ENCODE measurements at regions not wholly inside any gene's neighbourhood (a gene's known extent, or its start where the extent isn't known, plus 50 kb on each side); places are given as distances from the start of the nearest gene placed in this dataset.

DNA sequence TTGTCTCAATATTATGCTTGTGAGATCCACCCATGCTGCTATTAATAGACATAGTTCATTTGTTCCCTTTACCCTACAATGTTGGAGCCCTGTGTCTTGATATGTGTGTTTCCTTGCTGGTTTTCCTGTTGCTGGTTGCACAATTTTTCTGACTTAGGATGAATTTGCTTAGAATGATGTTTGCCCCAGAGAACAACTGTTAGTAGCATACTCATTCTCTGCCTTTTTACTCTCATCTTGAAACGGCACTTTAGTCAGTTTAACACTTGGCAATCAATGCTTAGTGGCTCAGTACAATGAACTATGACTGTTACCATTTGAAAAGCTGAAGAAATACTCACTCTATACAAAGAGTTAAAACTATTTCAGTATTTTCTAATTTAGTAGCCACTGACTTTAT lies 158.8 kb upstream of the NDST4 start:
- TF ChIP-seq, protein P1, sequence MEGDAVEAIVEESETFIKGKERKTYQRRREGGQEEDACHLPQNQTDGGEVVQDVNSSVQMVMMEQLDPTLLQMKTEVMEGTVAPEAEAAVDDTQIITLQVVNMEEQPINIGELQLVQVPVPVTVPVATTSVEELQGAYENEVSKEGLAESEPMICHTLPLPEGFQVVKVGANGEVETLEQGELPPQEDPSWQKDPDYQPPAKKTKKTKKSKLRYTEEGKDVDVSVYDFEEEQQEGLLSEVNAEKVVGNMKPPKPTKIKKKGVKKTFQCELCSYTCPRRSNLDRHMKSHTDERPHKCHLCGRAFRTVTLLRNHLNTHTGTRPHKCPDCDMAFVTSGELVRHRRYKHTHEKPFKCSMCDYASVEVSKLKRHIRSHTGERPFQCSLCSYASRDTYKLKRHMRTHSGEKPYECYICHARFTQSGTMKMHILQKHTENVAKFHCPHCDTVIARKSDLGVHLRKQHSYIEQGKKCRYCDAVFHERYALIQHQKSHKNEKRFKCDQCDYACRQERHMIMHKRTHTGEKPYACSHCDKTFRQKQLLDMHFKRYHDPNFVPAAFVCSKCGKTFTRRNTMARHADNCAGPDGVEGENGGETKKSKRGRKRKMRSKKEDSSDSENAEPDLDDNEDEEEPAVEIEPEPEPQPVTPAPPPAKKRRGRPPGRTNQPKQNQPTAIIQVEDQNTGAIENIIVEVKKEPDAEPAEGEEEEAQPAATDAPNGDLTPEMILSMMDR (IDR thresholded peaks at IDR 0.05; ENCODE audit: insufficient read depth, low read length) = no peak
- H3K4me3 ChIP-seq (ENCODE audit: low read depth, low read length) = no peak overlapping the region
- DNase-seq (ENCODE audit: low read depth) = no peak

DNA sequence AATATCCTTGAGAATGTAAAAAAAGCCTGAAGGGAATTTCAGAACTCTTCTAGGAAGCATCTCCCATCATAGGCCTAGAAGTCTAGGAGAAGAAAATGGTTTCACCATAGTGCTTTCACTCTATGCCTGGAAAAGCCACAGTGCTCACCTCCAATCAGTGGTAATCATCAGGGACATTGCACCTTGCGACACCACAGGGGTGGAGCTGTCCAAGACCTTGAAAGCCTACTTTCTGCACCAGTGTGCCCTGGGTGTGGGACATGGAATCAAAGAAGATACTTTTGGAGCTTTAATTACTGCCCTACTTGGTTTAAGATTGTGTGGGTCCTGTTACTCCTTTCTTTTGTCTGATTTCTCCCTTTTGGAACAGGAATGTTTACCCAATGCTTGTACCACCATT lies 146.8 kb upstream of the NDST4 start:
- TF ChIP-seq, protein P1 (IDR thresholded peaks at IDR 0.05; ENCODE audit: insufficient read depth, low read length) = no peak
- no peak for DNase-seq (ENCODE audit: low read depth)
- H3K4me3 ChIP-seq (ENCODE audit: low read depth, low read length) = no peak overlapping the region

DNA sequence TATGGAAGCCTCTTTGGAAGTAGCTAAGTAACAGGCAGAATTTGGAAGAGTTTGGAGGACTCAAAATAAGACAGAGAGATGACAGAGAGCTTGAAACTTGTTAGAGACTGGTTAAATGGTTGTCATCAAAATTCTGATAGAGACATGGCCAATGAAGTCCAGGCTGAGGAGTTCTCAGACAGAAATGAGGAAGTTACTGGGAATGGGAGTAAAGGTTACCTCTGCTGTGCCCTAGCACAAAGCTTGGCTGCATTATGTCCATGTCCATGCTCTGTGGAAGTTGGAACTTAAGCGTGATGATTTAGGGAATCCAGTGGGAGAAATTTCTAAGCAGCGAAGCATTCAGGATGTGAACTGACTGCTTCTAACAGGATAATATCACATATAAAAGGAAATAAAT lies 146.2 kb upstream of the NDST4 start:
- no peak for DNase-seq (ENCODE audit: low read depth)
- TF ChIP-seq, protein P1 (IDR thresholded peaks at IDR 0.05; ENCODE audit: insufficient read depth, low read length) = no peak
- H3K4me3 ChIP-seq (ENCODE audit: low read depth, low read length) = no peak overlapping the region

DNA sequence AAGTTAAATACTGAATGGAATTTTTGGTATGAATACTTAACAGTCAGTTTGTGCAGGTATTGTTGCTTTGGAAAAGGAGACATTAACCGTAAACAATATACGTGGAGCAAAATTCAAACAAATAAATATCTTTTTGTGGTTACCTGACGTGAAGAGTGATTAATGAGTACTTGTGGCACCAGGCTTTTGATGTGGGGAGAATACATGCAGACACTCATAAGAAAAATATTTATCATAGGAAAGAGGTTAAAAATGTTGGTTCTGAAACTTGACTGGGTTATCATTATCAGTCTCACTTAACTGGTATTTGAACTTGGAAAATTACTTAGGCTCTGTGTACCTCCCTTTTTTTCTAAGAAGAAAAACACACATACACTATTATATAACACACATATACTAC lies 136.4 kb upstream of the NDST4 start:
- no peak for DNase-seq (ENCODE audit: low read depth)

DNA sequence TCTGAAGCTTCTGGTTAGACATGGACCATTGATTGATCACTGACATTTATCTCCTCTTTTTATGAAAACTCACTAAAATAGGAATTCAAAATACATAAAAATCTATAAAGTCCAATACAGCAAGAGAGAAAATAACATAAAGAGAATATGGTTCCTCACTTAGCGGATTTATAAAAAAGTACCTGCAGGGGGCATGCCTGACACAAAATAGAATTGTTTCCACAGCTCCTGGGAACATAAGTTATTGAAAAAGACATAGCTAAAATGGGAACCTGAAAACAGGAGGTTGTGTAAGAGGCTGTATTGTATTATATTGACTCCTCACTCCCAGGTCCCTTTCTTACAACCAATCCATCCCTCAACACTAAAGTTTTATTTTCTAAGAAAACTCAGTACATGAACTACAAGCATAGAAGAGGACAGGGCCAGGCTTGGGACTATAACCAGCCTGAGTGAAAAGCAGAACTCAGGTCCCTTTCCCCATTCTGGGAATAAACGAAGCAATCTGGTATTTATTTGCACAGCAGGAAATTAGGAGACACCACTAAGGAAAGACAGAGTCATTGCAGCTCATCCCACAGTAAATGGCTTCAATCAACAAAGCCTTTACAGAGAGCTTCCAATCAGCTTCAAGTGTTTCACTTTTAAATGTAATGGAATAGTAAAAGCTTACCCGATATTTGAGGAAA lies 121.1 kb upstream of the NDST4 start:
- no peak overlapping the region for H3K4me3 ChIP-seq (ENCODE audit: low read depth, low read length)
- DNase-seq (ENCODE audit: low read depth) = no peak
- TF ChIP-seq, protein P1 (IDR thresholded peaks at IDR 0.05; ENCODE audit: insufficient read depth, low read length) = no peak

More for the DNA sequence above, 136.4 kb upstream of the NDST4 start:
- TF ChIP-seq, protein P1 (IDR thresholded peaks at IDR 0.05; ENCODE audit: insufficient read depth, low read length) = no peak
- no peak overlapping the region for H3K4me3 ChIP-seq (ENCODE audit: low read depth, low read length)

DNA sequence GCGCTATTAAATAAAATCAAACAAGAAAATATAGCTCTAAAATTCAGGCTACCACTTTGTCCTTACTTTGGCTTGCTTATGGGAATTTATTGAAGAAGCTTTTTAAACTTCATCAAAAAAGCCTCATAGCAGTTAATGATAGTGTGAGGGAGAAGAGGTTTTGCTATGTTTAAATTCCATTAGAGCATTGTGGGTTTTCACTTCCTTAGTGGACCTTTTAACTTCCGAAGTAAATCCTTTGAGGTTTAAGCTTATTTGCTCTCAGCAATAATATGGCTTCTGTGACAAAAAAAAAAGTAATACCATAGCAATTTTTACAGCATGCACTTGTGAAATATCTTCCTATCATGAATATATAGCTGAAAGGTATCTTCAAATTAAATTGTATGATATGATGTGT lies 120.2 kb upstream of the NDST4 start:
- TF ChIP-seq, protein P1 (IDR thresholded peaks at IDR 0.05; ENCODE audit: insufficient read depth, low read length) = no peak
- H3K4me3 ChIP-seq (ENCODE audit: low read depth, low read length) = no peak overlapping the region
- no peak for DNase-seq (ENCODE audit: low read depth)

DNA sequence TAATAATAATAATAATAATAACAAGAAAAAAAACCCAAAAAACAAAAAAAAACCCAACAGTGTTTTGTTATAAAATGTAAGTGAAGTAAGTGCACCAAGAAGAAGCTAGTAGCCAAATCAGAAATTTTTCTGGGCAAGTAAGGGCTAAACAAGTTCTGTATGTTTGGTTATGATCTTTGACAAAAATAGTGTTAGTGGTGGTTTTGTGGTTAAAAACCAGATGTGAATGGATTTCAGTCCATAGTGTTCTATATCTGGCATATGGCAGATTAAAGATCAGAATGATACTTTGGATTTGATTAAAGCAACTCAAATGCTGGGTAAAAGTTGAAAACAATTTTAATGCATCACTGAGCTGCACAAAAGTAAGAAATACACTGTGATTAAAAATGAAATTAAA lies 116.5 kb upstream of the NDST4 start:
- TF ChIP-seq, protein P1 (IDR thresholded peaks at IDR 0.05; ENCODE audit: insufficient read depth, low read length) = no peak
- DNase-seq (ENCODE audit: low read depth) = no peak
- no peak overlapping the region for H3K4me3 ChIP-seq (ENCODE audit: low read depth, low read length)

Data from fibroblast of the aortic adventitia (primary cell).